Suprapubic skin (tissue), 4 donors: ENCODE measurements at regions not wholly inside any gene's neighbourhood (a gene's known extent, or its start where the extent isn't known, plus 50 kb on each side); places are given as distances from the start of the nearest gene placed in this dataset.

ENCODE experiments used
- DNase-seq, 2 donors: peaks; one replicate each; pipeline ENCODE4 v3.0.0-alpha.2; 2019; ENCODE audit warnings: low spot score in 2 of 2
- H3K27ac ChIP-seq: fragments of 200-600 bp; sonication (generic); one replicate; pipeline ENCODE4 v1.5.1; 2019
- H3K27me3 ChIP-seq: fragments of 200-600 bp; sonication (generic); one replicate; pipeline ENCODE4 v1.5.1; 2019
- H3K36me3 ChIP-seq: fragments of 200-600 bp; sonication (generic); one replicate; pipeline ENCODE4 v1.5.1; 2019
- H3K4me1 ChIP-seq: fragments of 200-600 bp; sonication (generic); one replicate; pipeline ENCODE4 v1.5.1; 2019
- H3K4me3 ChIP-seq: fragments of 200-600 bp; sonication (generic); one replicate; pipeline ENCODE4 v1.5.1; 2019; ENCODE audit warnings: mild to moderate bottlenecking
- H3K9me3 ChIP-seq: fragments of 200-600 bp; sonication (generic); one replicate; pipeline ENCODE4 v1.5.1; 2019
- EP300 ChIP-seq: sonication (generic); formaldehyde crosslinking; IDR thresholded peaks from one replicate; pipeline ENCODE4 v1.6.1; 2017; ENCODE audit warnings: antibody characterized with exemption
- POLR2A ChIP-seq, 2 donors: fragments of 450-650 bp; IDR thresholded peaks; one replicate each; pipeline ENCODE4 v1.6.1; 2017; ENCODE audit warnings: antibody characterized with exemption in 2 of 2, mild to moderate bottlenecking in 2 of 2, moderate library complexity in 2 of 2
- POLR2AphosphoS5 ChIP-seq, 3 donors: sonication (generic); formaldehyde crosslinking; IDR thresholded peaks; one replicate each; pipeline ENCODE4 v1.6.1; 2017; ENCODE audit warnings: antibody characterized with exemption in 3 of 3
- WGBS: methylation state at CpG from one replicate; pipeline ENCODE4 v1.1.5; 2018; 5-methylcytosine and 5-hydroxymethylcytosine counted together
- TF ChIP-seq, protein P1 (sequence below), 2 donors: fragments of 200-600 bp in 1 of 2; fragments of 450-650 bp in 1 of 2; sonication (generic) in 1 of 2; IDR thresholded peaks; one replicate each; pipeline ENCODE4 v1.5.1; 2016 to 2019; ENCODE audit warnings: antibody characterized with exemption in 2 of 2, mild to moderate bottlenecking in 1 of 2, moderate library complexity in 1 of 2

DNA sequence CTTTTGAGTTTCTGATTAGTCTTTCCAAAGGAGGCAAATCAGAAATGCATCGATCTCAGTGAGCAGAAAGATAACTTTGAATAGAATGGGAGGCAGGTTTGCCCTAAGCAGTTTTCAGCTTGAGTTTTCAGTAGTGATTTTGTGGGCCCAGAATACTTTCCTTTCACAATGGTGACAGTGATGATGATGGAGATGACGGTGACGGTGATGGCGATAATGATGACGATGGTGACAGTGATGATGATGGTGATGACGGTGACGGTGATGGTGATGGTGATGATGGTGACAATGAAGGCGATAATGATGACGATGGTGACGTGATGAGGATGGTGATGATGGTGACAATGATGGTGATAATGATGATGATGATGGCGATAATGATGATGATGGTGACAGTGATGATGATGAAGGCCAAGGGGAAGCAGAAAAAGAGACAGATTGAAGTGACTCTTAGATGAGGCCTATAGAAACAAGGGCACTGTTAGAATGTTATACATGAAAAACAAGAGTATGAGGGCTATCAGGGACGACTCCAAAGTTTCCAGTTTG is 153.4 kb upstream of the B3GAT1 start:
- TF ChIP-seq EP300 = no peak
- TF ChIP-seq, protein P1, sequence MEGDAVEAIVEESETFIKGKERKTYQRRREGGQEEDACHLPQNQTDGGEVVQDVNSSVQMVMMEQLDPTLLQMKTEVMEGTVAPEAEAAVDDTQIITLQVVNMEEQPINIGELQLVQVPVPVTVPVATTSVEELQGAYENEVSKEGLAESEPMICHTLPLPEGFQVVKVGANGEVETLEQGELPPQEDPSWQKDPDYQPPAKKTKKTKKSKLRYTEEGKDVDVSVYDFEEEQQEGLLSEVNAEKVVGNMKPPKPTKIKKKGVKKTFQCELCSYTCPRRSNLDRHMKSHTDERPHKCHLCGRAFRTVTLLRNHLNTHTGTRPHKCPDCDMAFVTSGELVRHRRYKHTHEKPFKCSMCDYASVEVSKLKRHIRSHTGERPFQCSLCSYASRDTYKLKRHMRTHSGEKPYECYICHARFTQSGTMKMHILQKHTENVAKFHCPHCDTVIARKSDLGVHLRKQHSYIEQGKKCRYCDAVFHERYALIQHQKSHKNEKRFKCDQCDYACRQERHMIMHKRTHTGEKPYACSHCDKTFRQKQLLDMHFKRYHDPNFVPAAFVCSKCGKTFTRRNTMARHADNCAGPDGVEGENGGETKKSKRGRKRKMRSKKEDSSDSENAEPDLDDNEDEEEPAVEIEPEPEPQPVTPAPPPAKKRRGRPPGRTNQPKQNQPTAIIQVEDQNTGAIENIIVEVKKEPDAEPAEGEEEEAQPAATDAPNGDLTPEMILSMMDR (IDR thresholded peaks at IDR 0.05) = no peak
- no peak for TF ChIP-seq POLR2A (IDR thresholded peaks at IDR 0.05)
- TF ChIP-seq POLR2AphosphoS5 (IDR thresholded peaks at IDR 0.05) = no peak
- DNase-seq = peak in 1 of 2 donors; percentile 76
- peaks cover 5% of the 10 kb centered on the region for H3K27me3 ChIP-seq
- H3K36me3 ChIP-seq = no peaks in the 10 kb centered on the region
- no peak overlapping the region for H3K4me3 ChIP-seq
- no peak overlapping the region for H3K27ac ChIP-seq
- no peaks in the 10 kb centered on the region for H3K9me3 ChIP-seq
- 75% methylated on average over 12 of the region's 12 CpGs for WGBS
- no peaks in the 10 kb centered on the region for H3K4me1 ChIP-seq

DNA sequence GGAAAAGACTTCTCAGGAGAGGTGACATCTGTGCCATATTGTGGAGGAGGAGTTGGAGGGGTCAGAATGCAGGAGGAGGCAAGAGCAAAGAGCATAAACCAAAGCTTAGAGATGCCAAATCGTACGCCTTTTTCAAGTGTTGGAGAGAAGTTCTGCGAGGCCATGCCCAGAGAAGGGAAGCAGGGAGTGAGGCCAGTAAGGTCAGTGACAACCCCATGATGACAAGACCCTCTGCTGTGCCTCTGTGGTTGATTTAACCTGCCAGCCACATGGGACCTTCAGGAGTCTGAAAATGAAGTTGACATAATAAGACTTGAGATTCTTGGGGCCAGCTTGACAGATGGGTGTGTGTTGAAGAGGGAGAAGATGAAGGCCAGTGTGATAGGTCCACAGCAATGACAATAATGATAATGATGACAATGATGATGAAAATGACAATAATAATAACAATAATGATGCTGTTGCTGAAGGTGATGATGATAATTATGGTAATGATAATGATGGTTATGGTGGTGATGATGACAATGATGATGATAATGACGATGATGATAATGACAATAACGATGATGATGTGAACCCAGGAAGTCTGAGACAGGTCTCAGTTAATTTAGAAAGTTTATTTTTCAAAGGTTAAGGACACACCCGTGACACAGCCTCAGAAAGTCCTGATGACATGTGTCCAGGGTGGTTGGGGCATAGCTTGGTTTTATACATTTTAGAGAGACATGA is 152.6 kb upstream of the B3GAT1 start:
- 91% methylated on average over 6 of the region's 6 CpGs for WGBS
- Histone ChIP-seq H3K4me3 (no peak overlapping the region), H3K9me3 (no peaks in the 10 kb centered on the region), H3K27ac (no peak overlapping the region), H3K4me1 (no peaks in the 10 kb centered on the region), H3K27me3 (peaks cover 5% of the 10 kb centered on the region), H3K36me3 (no peaks in the 10 kb centered on the region)
- TF ChIP-seq EP300 (no peak), POLR2A (IDR thresholded peaks at IDR 0.05) (no peak), POLR2AphosphoS5 (IDR thresholded peaks at IDR 0.05) (no peak)
- TF ChIP-seq, protein P1 (IDR thresholded peaks at IDR 0.05) = no peak
- no peak for DNase-seq

DNA sequence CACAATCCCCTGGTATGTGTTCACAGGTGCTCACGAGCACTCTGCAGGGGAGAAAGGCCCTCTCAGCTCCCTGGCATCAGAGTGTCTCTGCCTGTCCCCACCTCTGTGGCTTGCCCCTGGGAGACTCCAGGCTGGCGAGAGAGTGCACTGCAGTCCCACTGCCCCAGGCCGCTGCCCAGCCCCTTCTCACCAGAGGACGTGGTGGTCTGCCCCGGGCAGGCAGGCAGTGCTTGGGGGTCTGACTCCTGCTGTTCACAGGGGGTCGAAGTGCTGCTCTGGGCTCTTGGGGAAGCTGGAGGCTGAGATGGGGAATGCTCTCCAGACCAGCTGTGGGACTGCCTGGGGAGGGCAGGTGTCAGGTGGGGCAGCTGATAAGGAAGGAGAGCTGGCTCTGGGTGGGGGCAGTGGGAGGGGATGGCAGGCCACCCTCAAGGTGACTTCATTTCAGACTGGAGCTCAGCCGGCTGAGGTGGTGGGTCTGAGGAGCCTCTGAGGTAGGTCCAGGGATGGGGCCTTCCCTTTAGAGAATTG is 151.0 kb upstream of the B3GAT1 start:
- H3K4me1 ChIP-seq = no peaks in the 10 kb centered on the region

DNA sequence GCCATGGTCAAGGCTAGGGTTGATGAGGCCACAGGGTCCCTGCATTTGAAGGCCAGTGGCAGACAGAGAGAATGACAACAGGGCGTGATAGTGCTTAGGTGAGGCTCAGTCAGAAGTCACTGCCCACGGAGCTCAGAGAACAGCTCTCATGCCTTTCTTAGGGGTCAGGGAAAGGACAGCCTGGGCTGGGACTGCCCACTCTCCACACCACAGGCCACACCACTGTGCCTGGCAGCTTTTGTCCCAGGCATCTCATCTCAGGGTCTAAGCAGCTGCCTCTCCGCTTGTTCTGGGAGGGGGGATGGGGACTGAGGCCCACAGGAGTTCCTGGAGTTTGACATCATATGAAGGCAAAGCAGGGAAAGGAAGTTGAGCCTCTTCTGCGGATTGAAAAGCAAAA is 150.2 kb upstream of the B3GAT1 start:
- H3K4me3 ChIP-seq = no peak overlapping the region
- TF ChIP-seq POLR2A (IDR thresholded peaks at IDR 0.05) (no peak), POLR2AphosphoS5 (IDR thresholded peaks at IDR 0.05) (no peak)
- no peaks in the 10 kb centered on the region for H3K4me1 ChIP-seq
- no peaks in the 10 kb centered on the region for H3K36me3 ChIP-seq
- 74% methylated on average over 4 of the region's 4 CpGs for WGBS
- peaks cover 5% of the 10 kb centered on the region for H3K27me3 ChIP-seq
- no peaks in the 10 kb centered on the region for H3K9me3 ChIP-seq
- peak; percentile 6 to 34 for DNase-seq
- H3K27ac ChIP-seq = no peak overlapping the region

More for the DNA sequence above, 151.0 kb upstream of the B3GAT1 start:
- Histone ChIP-seq H3K36me3 (no peaks in the 10 kb centered on the region), H3K4me3 (no peak overlapping the region), H3K27ac (no peak overlapping the region), H3K9me3 (no peaks in the 10 kb centered on the region), H3K27me3 (peaks cover 5% of the 10 kb centered on the region)
- TF ChIP-seq POLR2AphosphoS5 (IDR thresholded peaks at IDR 0.05) = no peak
- TF ChIP-seq EP300 = no peak
- TF ChIP-seq, protein P1 (IDR thresholded peaks at IDR 0.05) = no peak
- no peak for TF ChIP-seq POLR2A (IDR thresholded peaks at IDR 0.05)
- DNase-seq = peak; percentile 19 to 63
- 94% methylated on average over 3 of the region's 7 CpGs for WGBS

DNA sequence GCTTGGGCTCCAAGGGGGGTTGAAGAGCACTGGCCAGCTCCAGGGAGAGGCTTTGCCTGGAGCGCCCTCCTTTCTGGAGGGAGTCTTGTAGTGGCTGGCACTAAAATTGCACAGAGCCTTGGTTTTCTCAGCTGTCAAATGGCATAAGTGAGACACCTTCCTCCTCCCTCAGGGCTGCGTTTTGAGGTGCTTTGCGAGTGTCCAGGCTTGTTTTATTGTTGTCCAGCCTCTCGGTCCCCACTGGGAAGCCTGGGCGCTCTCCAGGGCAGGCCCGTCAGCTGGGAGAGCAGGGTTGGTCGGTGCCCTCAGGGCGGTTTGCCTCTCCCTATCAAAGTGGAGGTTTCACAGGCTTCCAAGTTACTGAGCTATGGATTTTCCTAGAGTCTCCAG is 149.3 kb upstream of the B3GAT1 start:
- Histone ChIP-seq H3K4me1 (no peaks in the 10 kb centered on the region), H3K4me3 (no peak overlapping the region), H3K27me3 (peaks cover 5% of the 10 kb centered on the region), H3K36me3 (no peaks in the 10 kb centered on the region), H3K27ac (no peak overlapping the region), H3K9me3 (no peaks in the 10 kb centered on the region)
- 58% methylated on average over 8 of the region's 8 CpGs for WGBS
- peak; percentile 34 to 44 for DNase-seq
- TF ChIP-seq EP300 (no peak), POLR2A (IDR thresholded peaks at IDR 0.05) (no peak), POLR2AphosphoS5 (IDR thresholded peaks at IDR 0.05) (no peak)
- TF ChIP-seq, protein P1 (IDR thresholded peaks at IDR 0.05) = no peak
